ENCODE measurements at regions not wholly inside any gene's neighbourhood (a gene's known extent, or its start where the extent isn't known, plus 50 kb on each side); places are given as distances from the start of the nearest gene placed in this dataset.
A peak's percentile ranks its signal among the peaks of the same experiment; 100 is the strongest.

DNA sequence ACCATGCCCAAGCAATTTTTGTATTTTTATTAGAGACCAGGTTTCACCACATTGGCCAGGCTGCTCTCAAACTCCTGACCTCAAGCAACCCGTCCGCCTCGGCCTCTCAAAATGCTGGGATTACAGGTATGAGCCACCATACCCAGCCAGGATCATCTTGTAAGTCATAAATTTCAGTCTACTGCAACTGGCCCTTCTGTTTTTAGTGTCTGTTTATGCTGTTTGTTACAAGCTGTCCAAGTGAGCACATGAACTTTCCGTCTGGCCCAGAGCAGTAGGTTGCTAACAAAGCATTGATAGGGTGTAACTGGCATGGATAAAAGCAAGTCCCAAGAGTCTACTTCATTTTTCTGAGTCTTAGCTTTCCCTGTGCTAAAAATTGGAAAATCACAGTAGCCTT, 164.4 kb upstream of the NT5C1B start:
- DNase-seq (ENCODE audit: low read depth in 4 of 4, low spot score in 3 of 4), result no peak

DNA sequence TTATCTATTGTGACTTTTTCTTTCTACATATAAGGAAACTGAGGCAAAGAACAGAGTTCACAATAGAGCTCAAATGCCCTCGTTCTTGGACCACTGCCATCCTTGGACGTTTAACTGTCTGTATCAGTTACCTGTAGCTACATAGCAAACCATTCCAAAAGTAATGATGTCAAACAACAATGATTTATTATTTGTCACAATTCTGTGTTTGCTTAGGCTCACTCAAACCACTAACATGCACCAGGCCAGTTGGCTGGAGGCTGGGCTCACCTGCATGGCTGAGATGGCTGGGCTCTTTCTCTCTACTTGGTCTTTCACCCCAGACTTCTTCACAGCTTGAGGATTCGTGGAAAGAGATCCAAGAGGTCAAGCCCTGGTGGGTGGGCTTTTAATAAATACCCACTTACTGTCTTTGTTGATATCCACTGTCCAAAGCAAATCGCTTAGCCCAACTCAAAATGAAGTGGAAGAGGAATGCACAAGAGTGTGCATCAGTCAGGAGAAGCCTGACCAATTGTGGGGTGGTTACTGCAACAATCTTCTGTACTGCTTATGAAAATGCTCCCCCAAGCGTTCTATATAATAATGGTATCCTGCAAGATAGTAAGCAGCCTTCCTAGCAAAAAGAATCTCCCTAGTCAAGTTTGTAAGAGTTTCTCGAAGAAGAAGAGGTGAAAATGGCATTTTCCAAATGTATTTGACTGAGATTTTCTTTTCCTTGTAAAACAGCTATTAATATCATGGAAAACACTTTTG, 163.5 kb upstream of the NT5C1B start:
- no peak for DNase-seq (ENCODE audit: low read depth in 4 of 4, low spot score in 3 of 4)

DNA sequence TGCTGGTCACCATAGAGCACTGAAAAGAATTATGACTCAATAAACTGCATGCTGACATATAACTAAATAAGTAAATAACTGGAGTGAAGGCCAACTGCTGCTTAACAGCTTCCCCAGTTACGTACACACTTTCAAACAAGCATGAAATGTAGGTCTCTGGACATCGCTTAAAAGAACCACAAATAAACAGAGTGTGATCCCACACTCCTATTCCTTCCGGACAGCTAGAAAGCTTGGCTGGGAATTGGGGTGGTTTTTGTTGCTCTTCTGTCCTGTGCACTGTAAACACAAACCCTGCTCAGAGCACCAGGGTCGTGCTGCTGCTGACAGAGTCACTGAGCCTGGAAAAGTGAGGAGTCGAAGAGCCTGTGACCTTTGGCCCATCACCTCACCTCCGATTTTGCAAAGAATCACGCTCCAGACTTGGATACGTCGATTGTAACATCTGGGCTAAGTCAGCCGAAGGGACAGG, 162.7 kb upstream of the NT5C1B start:
- peak in 3 of 4 donors; percentile 29 to 54 (median 38) for DNase-seq (ENCODE audit: low read depth in 4 of 4, low spot score in 3 of 4)

DNA sequence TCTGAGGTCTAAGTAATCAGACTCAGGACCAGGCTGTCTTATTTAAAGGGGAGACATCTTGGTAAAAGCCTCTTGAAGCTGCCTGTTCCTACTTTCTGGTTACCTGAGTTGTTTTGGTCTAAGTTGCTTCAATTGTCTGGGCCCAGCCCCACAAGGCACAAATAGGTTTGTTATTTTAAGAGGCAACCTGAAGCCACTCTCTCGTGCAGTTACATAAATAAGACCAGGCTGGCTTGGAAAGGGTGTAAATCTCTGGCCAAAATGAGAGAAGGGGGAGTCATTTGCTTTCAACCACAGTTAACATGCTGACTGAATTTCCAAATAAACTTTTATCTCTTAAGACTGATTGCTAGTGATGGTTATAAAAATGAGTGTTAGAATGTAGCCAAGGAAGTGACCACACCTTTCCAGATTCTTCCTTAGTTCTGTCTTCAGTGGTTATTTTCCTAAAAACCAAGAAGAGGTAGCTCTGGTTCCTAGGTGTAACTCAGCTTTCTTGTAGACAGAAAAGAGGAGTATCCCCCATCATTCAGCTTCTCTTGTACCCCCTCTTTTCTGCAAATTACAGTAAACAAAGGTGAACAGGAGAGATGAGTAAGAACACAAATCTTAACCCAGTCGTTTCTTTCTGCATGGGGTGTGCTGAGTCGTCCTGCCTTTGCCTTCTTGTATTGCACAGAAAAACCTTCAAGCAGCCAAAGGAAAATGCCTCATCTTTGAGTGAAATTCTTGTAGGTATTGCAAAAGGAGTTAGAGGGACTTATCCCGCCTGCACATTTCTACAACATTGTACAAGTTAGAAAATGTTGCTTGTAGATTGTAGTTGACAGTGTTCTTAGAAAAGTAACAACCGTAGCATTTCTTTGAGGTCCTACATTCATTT, 161.5 kb upstream of the NT5C1B start:
- DNase-seq (ENCODE audit: low read depth in 4 of 4, low spot score in 3 of 4), result no peak

DNA sequence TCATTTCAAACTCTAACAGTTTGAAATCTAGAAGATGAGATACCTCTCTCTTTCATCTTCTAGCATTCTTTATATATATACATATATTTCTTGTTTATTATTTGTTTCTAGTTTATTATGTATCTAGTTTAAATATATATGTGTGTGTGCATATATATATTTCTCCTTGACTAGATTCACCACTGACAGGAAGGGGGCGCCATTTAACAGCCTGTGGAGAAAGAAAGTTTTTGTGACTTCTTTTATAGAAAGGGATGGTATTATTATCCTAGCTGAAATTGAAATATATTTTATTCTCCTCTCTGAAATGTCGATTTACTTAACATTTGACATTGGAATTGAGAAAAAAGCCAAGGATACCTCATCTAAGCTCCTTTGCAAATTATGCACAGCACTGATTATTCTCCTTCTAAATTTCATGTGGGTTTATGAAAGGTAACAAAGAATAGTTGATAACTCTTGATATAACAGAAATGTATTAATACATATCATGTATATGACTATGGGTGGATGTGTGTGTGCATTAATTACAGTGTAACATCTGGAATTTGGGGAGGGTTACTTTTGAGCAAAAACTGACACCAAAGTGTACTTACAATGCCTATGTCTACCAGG, 160.7 kb upstream of the NT5C1B start:
- DNase-seq (ENCODE audit: low read depth in 4 of 4, low spot score in 3 of 4), result peak in 3 of 4 donors; percentile 45 to 68 (median 60)

DNA sequence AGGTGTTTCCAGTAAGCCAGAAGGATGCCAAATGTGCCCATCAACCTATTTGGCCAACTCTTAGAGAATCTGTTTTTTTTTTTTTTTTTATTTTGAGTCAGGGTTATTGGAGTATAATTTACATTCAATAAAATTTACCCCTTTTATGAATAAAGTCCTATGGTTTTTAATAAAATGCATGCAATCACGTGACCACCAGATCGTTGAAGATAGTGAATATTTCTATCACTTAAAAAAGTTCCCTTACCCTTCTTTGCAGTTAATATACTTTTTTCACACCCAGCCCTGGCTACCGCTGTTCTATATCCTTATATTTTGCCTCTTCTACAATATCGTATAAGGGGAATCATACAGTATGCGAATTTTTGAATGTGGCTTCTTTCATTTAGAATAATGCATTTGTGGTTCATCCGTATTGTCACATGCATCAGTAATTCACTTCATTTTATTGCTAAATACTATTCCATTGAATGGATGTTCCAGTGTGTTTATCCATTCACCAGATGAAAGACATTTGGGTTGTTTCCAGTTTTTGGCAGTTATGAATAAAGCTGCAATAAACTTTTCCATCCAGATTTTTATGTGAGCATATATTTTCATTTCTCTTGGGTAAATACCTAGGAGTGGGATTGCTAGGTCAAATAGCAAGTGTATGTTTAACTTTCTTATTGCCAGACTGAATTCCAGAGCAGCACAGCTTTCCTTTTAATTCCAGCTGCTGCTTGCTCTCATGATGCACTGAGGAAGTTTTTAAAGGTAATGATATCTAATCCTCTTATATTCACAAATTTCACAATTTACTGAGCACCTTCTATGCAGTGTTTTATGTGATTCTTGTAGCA, 156.3 kb upstream of the NT5C1B start:
- DNase-seq (ENCODE audit: low read depth in 4 of 4, low spot score in 3 of 4), result no peak

DNA sequence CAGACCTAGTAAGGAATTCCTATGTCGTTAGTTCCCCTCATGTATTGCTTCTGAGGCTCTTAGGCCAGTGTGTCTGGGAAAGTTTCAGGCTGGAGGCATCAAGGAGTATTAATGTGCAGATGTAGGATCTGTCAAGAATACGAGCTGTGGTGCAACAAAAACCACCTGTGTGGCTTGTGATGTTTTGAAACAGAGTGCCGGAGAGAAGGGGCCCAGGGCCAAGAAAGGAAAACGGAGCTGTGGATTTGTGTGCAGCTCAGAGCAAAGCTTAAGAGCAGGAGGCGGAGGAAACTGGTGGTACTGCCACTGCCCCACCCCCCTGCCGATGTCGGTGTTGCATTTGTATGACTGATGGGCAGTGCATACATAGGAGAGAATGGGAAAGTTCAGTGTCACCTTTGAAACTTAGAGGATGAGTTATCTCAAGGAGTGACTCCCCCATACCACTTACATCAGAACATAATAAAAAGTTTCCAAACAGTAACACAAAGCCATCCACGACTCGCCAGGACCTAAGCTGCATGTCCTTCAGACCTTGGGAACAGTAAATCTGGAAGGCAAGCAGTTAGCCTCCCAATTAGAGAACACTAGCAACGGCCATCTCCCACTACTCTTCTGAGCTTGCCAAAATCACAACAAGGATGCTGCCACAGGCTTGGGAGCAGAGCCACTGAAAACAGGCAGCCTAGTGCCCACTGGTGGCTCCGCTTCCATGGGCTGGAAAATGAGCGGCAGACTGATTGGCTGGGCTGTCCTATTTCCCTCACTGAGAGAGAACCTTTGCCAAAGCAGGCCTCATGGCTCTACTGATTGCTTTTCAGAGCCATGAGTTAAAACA, 152.7 kb upstream of the NT5C1B start:
- DNase-seq (ENCODE audit: low read depth in 4 of 4, low spot score in 3 of 4), result no peak

DNA sequence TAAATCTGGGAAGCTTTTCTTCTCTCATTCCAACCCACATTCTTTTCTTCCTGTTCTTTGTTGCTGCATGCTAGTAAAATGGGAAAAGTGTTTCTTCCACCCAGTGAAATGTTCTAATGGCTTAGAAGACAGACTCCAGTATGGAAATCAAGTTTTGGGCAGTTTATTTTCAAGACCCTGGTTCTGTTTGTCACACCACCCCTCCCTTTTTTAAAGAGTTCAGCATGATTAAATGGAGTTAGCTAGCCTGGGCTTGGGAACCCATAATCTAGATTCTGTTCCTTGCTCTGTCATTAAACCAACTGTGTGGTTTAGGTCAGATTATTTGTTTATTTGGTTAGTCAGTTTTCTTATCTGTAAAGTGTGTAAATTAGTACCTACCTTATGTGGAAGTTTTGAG, 151.8 kb upstream of the NT5C1B start:
- no peak for DNase-seq (ENCODE audit: low read depth in 4 of 4, low spot score in 3 of 4)

DNA sequence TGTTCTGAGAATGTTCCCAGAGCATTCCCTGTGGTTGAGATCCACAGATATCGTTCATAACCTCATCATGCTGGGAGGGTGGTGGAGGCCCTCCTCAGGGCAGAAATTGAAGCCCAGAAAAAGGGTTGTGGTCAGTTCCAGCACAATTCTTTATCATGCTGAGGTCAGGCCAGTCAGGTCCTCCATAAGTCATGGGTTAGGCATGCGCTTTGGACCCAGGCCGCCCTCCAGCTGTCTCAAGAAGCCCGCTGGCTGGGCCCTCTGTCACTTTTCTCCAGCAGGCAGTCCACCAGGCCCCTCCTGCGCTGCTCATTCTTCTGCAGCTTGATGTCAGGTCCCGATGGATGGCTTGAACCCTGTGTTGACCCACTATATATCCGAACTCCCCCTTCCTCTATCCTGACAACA, 151.1 kb upstream of the NT5C1B start:
- no peak for DNase-seq (ENCODE audit: low read depth in 4 of 4, low spot score in 3 of 4)

DNA sequence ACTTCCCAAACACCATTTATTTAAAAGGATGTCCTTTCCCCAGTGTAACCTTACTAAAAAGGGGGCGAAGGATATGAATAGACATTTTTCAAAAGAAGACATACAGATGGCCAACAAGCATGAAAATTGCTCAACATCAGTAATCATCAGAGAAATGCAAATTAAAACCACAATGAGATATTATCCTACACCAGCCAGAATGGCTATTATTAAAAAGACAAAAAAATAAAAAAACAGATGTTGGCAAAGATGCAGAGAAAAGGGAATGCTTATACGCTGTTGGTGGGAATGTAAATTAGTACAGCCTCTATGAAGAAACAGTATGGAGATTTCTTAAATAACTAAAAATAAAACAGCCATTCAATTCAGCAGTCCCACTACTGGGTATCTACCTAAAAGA, 142.3 kb upstream of the NT5C1B start:
- DNase-seq (ENCODE audit: low read depth in 4 of 4, low spot score in 3 of 4), result no peak

DNA sequence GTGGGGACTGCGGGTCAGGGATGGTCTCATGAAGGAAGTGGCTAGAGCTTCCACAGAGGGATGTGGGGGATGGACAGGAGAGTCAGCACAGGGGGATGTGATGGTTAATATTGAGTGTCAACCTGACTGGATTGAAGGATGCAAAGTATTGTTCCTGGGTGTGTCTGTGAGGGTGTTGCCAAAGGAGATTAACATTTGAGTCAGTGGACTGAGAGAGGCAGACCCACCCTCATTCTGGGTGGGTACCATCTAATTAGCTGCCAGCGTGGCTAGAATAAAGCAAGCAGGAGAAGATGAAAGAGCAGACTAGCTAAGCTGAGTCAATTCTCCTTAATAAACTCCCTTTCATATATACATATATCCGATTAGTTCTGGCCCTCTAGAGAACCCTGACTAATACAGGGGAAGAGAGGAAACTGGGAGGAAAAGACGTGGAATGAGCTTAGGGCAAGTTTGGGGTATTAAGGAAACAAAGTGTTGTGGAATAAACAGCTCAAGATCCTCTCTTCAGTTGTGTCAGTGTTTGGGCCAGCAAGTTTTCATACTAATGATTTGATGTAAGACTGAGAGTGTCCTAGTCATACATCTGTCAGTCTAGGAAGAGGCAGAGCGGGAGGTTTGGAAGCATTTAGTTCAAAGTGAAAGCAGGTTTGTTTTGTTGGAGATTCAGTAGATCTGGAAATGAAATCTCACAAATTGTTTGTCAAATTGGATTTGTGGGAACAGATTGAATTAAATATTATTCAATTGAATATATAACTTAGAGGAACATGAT, 135.2 kb upstream of the NT5C1B start:
- no peak for DNase-seq (ENCODE audit: low read depth in 4 of 4, low spot score in 3 of 4)

DNA sequence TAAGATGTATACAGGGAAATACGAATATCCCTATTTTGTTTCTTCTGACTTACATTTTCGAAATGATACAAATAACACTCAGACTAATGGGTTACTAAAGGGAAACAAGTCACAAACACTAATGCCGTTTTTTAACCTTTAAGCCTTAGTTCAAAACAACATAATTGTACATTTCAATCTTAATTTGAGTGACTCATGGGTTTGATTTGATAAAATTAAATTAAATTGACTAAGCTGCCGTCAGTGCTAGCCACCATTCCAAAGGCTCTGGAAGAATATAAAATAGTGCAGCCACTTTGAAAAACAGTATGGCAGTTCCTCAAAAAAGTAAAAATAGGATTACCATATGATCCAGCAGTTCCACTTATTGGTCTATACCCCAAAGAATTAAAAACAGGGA, 133.8 kb upstream of the NT5C1B start:
- no peak for DNase-seq (ENCODE audit: low read depth in 4 of 4, low spot score in 3 of 4)

DNA sequence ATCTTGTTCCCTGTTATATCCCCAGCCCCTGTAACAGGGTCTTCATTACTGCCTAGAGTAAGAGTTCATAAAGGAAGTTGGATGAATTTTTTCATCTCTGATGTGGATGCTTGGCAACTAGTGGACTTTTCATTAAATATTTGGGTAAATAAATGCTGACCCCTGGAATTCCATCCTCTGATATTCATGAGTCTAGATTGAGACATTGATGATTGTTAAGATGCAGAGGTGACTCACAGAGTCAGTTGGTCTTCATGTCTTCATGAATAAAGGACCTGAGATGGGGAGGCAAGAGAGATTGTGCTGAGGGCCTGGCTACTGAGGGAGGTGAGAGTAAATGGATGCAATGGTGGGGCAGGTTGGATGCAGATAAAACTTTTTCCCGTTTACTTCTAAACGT, 132.7 kb upstream of the NT5C1B start:
- DNase-seq (ENCODE audit: low read depth in 4 of 4, low spot score in 3 of 4), result no peak

DNA sequence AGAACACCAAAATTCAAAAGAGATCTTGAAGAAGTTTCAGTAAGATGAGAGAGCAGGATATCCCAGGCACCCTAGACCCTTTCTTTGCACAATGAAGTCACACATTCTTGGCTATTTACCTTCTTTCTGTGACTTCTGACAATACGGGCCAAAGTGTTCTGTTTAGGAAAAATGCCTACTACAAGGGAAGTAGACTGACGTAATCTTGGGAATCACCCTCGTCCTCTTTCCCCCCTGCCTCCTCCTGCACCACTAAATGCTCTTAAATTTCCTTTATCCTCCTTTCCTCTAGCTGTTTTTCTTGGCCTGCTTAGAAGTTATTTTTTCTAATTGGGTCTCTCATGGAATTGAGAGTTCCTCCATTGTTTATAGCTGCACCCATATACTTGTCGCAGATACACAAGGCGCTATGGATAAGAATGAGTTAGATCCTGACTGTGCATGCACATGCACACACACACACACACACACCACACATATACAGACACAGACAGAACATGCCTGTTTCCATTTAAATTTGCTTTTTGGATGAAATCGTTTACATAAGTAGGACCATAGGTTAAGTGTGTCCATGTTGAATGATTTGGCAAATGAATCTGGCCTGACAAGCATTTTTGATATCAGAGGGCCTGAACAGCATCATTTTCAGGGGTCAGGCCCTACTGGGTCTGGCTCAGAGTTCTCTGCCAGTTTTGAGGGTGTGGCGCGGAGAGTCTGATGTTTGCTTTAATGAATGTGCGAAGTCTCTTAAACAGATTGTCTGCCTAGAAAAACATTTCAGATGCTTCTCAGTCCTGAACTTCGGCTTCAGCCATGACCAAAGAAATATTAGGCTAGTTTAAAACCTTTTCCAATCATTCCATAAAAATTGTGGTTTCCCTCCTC, 131.9 kb upstream of the NT5C1B start:
- DNase-seq (ENCODE audit: low read depth in 4 of 4, low spot score in 3 of 4), result no peak

DNA sequence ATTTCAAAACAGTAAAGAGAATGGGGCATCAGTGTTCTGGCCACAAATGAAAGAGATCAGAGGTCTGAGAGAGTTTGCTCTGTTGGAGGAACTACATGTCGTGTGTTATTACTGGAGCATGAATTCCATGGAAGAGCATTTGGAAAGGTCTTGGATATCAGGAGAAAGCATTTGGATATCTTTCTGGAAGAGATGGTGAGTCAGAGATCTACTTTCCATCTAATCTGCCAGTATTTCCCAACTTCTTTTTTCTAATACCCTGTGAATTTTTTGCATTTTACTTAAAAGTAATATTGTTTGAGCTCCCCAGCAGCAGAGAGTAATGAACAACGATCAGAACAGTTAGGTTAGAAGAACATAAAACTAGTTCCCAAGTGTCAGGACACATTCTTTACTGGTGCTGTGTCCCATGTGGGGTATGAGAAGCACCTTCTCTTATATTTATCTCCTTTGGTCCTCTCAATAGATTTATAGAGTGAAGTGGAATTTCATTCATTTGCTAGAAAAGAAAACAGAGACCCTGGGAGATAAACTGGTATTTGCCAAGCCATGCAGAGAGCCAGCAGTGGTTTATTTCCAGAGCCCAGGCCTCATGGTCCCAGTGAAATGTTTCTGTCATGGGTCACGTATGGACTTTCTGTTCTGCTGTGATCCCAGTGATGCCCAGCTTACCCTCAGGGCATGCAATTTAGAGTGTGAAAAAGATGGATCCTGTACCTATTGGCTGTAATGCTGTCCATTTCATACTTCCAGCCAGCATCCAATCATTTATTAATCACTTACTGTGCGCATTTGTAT, 130.8 kb upstream of the NT5C1B start:
- no peak for DNase-seq (ENCODE audit: low read depth in 4 of 4, low spot score in 3 of 4)

DNA sequence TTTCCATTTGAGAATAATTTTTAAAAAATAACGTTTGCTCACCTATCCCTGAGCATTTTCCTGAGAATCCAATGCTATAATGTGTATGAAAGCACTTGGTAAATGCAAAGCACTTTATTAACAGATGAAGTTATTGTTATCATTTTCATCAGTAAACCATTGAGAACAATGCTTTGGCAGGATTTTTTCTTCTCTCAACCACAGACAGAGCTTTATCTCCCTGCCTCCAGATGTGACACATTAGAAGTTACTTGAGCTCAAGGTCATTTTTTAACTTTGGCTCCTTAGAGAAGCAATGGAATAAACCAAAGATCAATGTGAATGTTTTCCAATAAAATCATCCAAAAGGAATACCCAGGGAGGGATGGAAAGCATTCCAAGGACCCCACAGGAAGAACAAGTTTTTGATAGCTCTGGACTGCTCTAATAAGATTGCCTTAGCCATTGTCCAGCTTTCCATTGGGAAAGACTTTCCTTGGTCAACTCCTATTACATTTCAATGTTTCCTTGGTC, 118.9 kb upstream of the NT5C1B start:
- DNase-seq (ENCODE audit: low read depth in 4 of 4, low spot score in 3 of 4), result no peak

DNA sequence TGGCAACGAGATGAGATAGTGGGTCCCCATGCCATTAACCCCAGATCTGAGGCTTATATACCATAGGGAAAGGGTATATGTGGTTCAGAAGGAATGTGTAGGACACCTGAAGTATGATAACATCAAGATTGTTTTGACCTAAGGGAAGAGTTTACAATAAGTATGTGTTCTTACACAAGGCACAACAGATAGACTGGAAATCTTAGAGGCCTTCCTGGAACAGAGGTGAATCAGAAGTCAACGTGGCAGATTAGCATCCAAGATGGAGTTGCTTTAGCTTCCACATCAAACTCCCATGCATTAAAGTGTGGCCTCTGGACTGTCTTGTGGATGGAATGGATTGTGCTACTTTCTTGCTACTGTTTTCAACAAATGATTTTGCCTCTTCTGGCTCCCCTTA, 116.6 kb upstream of the NT5C1B start:
- no peak for DNase-seq (ENCODE audit: low read depth in 4 of 4, low spot score in 3 of 4)
